ENCODE measurements at regions not wholly inside any gene's neighbourhood (a gene's known extent, or its start where the extent isn't known, plus 50 kb on each side); places are given as distances from the start of the nearest gene placed in this dataset.

DNA sequence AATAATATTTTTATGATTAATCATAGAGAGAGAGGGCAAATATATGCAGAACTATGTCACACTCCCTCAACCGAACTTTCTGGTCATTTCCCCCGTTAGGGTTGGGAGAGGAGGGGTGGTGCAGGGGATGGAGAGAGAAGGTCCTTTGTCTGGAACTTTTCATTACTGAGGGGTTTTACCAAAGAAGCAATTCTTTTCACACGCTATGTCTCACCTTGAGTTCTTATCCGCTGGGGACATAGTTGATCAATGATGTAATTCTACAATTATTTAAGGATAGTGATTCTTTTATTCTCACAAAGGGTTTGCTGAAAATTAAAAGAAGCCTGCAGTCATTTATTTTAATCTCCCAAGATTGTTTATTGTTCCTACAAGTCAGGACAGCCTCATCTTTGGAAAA, 98.3 kb upstream of the RUNX1 start:
- Histone ChIP-seq H3K36me3 (no peaks in the 10 kb centered on the region), H4K20me1 (no peaks in the 10 kb centered on the region), H3K27me3 (no peaks in the 10 kb centered on the region), H3K9me3 (no peaks in the 10 kb centered on the region), H3K4me3 (no peak overlapping the region), H3K27ac (no peak overlapping the region), H3K4me1 (peaks cover 5% of the 10 kb centered on the region; the same call in 1 of the 2 replicates), H3K9ac (no peak overlapping the region), H3K4me2 (no peak overlapping the region)
- no peak for TF ChIP-seq Cebpa-rat (IDR thresholded peaks at IDR 0.05)

DNA sequence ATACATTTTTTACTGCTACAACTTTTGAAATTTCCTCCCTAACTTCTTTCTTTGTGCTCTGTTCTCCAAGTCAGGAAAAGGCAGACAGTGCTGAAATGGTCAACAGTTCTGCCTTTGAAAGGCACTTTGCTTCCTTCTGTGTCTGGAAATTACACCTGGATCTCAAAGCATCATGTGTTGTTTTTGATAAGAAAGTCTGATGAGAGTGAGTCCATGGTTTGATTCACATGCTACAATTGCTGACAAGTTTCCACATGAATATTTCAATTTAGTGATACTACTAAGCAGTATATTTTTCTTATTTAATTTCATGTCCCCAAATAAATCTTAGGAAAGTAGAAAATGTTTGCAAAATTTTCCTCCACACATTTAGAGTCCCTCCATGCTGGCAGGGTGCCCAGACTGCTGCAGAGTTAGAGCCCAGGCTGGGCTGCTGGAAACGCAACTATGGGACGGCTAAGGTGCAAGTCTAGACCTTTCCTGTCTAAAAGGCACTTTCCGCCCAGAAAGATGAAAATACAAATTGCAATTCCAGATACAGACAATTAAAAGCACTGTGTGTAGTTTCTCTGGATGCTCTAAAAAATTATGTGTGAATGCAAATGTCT, 96.6 kb upstream of the RUNX1 start:
- Histone ChIP-seq H3K27me3 (no peaks in the 10 kb centered on the region), H3K4me3 (no peak overlapping the region), H4K20me1 (no peaks in the 10 kb centered on the region), H3K36me3 (no peaks in the 10 kb centered on the region), H3K9ac (no peak overlapping the region), H3K4me2 (no peak overlapping the region), H3K27ac (no peak overlapping the region), H3K9me3 (no peaks in the 10 kb centered on the region), H3K4me1 (peaks cover 5% of the 10 kb centered on the region; the same call in 1 of the 2 replicates)
- no peak for TF ChIP-seq Cebpa-rat (IDR thresholded peaks at IDR 0.05)

GRCh38 chr21:35144978-35145377, 95.9 kb upstream of the RUNX1 start:
- Histone ChIP-seq H3K9ac (no peak overlapping the region), H3K4me1 (peaks cover 5% of the 10 kb centered on the region; the same call in 1 of the 2 replicates), H3K36me3 (no peaks in the 10 kb centered on the region), H3K4me2 (no peak overlapping the region), H3K27ac (no peak overlapping the region), H4K20me1 (no peaks in the 10 kb centered on the region), H3K27me3 (no peaks in the 10 kb centered on the region), H3K9me3 (no peaks in the 10 kb centered on the region), H3K4me3 (no peak overlapping the region)
- no peak for TF ChIP-seq Cebpa-rat (IDR thresholded peaks at IDR 0.05)

DNA sequence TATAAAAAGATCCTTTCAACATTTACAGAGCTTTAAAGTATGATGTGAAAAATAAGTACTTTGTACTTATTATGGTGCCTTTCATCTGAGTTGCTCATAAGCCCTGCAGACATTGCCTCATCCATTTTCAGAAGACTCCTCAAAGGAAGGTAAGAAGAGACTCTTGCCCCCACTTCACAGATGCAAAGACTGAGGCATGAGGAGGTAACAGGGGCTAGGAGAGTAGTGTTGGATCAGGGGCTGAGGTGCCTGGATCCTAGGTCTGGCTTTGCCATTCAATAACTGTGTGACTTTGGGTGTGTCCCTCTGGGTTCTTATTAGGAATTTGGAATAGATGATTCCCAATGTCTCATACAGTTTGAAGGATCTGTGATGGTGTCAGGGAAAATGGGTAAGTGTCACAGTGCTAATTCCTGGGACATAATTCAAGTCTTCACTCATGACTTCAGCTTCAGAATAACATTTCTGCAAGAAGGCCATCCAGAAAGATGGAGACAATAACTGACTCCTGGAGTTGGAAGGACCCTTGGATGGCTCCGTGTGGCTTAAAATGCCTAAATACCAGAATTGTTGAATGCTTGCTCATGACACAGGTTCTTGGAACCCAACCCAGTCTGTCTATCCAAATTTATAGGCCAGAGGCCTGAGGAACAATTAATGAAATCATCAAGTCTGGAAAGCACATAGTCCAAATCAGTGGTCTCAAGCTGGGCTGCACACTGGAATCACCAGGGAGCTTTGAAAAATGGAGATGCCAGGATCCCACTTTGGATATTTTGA, 93.1 kb upstream of the RUNX1 start:
- Histone ChIP-seq H3K27ac (no peak overlapping the region), H3K4me3 (no peak overlapping the region), H3K9ac (no peak overlapping the region), H3K36me3 (no peaks in the 10 kb centered on the region), H4K20me1 (no peaks in the 10 kb centered on the region), H3K27me3 (no peaks in the 10 kb centered on the region), H3K9me3 (no peaks in the 10 kb centered on the region), H3K4me2 (no peak overlapping the region), H3K4me1 (peaks cover 13% of the 10 kb centered on the region)
- no peak for TF ChIP-seq Cebpa-rat (IDR thresholded peaks at IDR 0.05)

DNA sequence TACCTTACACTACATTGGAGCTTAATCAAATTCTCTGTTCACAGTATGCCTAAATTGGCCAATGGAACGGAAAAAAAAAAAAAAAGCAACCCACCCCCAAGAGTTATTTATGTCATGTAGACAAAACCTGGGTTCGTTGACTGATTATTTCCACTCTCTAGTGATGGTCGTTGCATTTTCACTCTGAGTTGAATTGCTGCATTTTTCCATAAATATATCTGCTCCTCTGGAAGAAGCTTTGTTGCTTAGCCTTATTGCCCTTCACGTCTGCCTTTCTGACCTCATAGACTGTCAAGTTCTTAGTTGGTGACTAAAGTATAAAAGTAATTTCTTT, 90.2 kb upstream of the RUNX1 start:
- H3K4me1 ChIP-seq: peaks cover 13% of the 10 kb centered on the region
- TF ChIP-seq Cebpa-rat (IDR thresholded peaks at IDR 0.05): no peak
- no peak overlapping the region for H3K4me3 ChIP-seq
- H3K27ac ChIP-seq: no peak overlapping the region
- H3K9ac ChIP-seq: no peak overlapping the region
- H3K36me3 ChIP-seq: no peaks in the 10 kb centered on the region
- H3K27me3 ChIP-seq: no peaks in the 10 kb centered on the region
- H3K4me2 ChIP-seq: peak overlapping the region; percentile 4; the same call in 1 of the 2 replicates
- no peaks in the 10 kb centered on the region for H3K9me3 ChIP-seq
- no peaks in the 10 kb centered on the region for H4K20me1 ChIP-seq

- Histone ChIP-seq H4K20me1 (no peaks in the 10 kb centered on the region), H3K4me2 (peak overlapping the region; percentile 4; the same call in 1 of the 2 replicates), H3K9me3 (no peaks in the 10 kb centered on the region), H3K27ac (no peak overlapping the region), H3K4me1 (peaks cover 13% of the 10 kb centered on the region), H3K36me3 (no peaks in the 10 kb centered on the region), H3K4me3 (no peak overlapping the region), H3K9ac (no peak overlapping the region), H3K27me3 (no peaks in the 10 kb centered on the region)
- no peak for TF ChIP-seq Cebpa-rat (IDR thresholded peaks at IDR 0.05)
Measured at GRCh38 chr21:35138665-35139381, 89.7 kb upstream of the RUNX1 start.

DNA sequence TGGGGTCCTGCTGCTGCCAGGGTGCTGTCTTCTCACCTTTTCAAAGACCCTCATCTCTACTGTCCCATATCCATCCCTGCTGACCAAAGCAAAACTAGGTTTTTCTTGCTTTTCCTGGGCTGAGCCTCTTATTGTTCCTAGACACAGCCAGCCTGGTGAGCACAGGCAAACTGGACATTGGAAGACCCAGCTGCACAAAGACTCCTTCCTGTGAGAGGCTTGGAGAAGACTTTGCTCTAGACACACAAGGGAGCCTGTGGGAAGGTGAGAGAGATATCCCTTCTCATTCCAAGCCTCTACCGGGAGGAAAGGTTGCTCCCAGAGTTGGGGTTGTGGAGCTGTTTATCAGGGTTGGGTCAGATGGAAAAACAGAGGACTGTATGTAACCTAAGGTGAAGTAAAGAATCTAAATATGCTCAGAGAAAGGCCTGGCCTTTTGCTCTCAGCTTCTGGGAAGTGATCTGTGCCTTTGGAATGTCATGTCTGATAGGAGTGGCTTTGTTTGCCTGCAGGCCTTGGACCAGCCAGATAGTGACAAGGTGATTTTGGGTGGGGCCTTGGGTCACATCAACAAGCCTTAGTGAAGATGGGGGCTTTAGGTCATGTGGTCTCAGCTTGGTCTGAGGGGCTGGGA, 87.6 kb upstream of the RUNX1 start:
- Histone ChIP-seq H3K4me1 (peaks cover 13% of the 10 kb centered on the region), H3K36me3 (no peaks in the 10 kb centered on the region), H3K27ac (no peak overlapping the region), H3K27me3 (no peaks in the 10 kb centered on the region), H3K9me3 (peaks cover under 1% of the 10 kb centered on the region; the same call in 1 of the 2 replicates), H3K4me3 (no peak overlapping the region), H4K20me1 (no peaks in the 10 kb centered on the region), H3K4me2 (no peak overlapping the region), H3K9ac (no peak overlapping the region)
- no peak for TF ChIP-seq Cebpa-rat (IDR thresholded peaks at IDR 0.05)

DNA sequence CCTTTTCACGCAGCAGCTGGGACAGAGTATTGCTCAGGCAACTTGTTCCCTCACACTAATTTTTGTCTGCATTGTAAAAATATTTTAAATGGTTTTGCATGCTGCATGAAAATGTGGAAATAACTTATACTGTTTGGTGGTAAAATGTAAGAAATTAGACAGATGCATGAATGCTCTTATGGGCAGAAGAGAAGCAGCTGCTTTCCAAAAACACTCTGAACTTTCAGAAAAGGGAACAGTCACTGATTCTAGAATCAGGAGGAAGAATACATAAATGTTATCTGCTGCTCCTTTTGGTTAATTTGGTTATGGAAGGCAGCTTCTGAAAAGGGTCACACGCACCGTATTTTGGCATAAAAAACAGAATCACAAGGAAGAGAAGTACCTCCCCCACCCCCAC, 87.0 kb upstream of the RUNX1 start:
- Histone ChIP-seq H3K4me1 (peaks cover 13% of the 10 kb centered on the region), H3K27me3 (no peaks in the 10 kb centered on the region), H3K27ac (no peak overlapping the region), H3K9me3 (peaks cover 6% of the 10 kb centered on the region), H4K20me1 (no peaks in the 10 kb centered on the region), H3K9ac (no peak overlapping the region), H3K4me2 (no peak overlapping the region), H3K4me3 (no peak overlapping the region), H3K36me3 (no peaks in the 10 kb centered on the region)
- no peak for TF ChIP-seq Cebpa-rat (IDR thresholded peaks at IDR 0.05)

- Histone ChIP-seq H3K27ac (no peak overlapping the region), H3K4me3 (no peak overlapping the region), H3K4me1 (peaks cover 13% of the 10 kb centered on the region), H3K9ac (no peak overlapping the region), H3K27me3 (no peaks in the 10 kb centered on the region), H3K9me3 (peaks cover 13% of the 10 kb centered on the region), H3K36me3 (no peaks in the 10 kb centered on the region), H4K20me1 (no peaks in the 10 kb centered on the region), H3K4me2 (no peak overlapping the region)
- no peak for TF ChIP-seq Cebpa-rat (IDR thresholded peaks at IDR 0.05)
Measured at GRCh38 chr21:35135481-35135880, 86.4 kb upstream of the RUNX1 start.

DNA sequence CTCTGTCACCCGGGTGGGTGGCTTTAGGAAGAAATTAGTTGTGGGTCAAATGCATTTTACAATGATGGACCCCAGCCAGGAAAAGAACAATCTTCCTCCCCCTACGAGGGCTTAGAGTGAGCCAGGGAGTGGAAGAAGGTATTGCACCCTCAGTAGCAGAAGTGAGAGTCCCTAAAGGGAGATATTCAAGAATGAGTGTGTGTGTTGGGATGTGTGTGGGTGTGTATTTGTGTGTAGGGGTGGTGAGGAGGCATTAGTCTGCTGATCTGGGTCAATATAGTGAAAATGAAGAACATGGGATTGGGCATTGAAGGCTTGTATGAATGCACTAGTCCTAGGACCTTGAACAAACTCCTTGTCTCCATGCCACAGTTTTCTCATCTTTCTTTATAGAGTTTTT, 85.2 kb upstream of the RUNX1 start:
- Histone ChIP-seq H4K20me1 (no peaks in the 10 kb centered on the region), H3K27me3 (no peaks in the 10 kb centered on the region), H3K27ac (no peak overlapping the region), H3K4me1 (peaks cover 20% of the 10 kb centered on the region), H3K36me3 (no peaks in the 10 kb centered on the region), H3K9ac (no peak overlapping the region), H3K9me3 (peaks cover 24% of the 10 kb centered on the region), H3K4me3 (no peak overlapping the region), H3K4me2 (no peak overlapping the region)
- TF ChIP-seq Cebpa-rat (IDR thresholded peaks at IDR 0.05): no peak
